SK-N-SH (cell line): ENCODE measurements at regions not wholly inside any gene's neighbourhood (a gene's known extent, or its start where the extent isn't known, plus 50 kb on each side); places are given as distances from the start of the nearest gene placed in this dataset.

Source experiments
- CTCF ChIA-PET: fragments of 300-600, 350-600 bp; formaldehyde crosslinking; extraction: SDS; loops from one replicate; lab custom pipeline; 2021; lab: Yijun Ruan, JAX
- POLR2A ChIA-PET: fragments of 350-600 bp; sonication (Branson Sonifier 250); formaldehyde crosslinking; extraction: SDS; loops from one replicate; lab custom pipeline; 2020; ENCODE audit warnings: antibody characterized with exemption, inconsistent platforms; lab: Yijun Ruan, JAX
- DNase-seq: peaks from one replicate; pipeline ENCODE4 v3.0.0; 2012
- H2AFZ ChIP-seq: fragments of 200-600 bp; sonication (generic); 2 replicates; pipeline ENCODE4 v1.8.1; 2016; ENCODE audit warnings: antibody characterized with exemption, mild to moderate bottlenecking, low read depth
- H3F3A ChIP-seq: fragments of 200-600 bp; sonication (generic); replicated peaks from 2 replicates; pipeline ENCODE3; 2016; ENCODE audit warnings: antibody characterized with exemption, mild to moderate bottlenecking; ENCODE audit not compliant: insufficient read depth
- H3K27ac ChIP-seq, 2 experiments: fragments of 200-500 bp in 1 of 2; fragments of 200-600 bp in 1 of 2; sonication (Bioruptor generic) in 1 of 2; sonication (generic), shearing (Covaris generic) in 1 of 2; 2 replicates each; pipeline versions ENCODE4 v1.5.1 to v1.6.1; 2014 to 2016; ENCODE audit warnings: low read depth in 2 of 2, inconsistent platforms in 1 of 2, low read length in 1 of 2, mild to moderate bottlenecking in 1 of 2, mixed read lengths in 1 of 2
- H3K27me3 ChIP-seq: fragments of 200-600 bp; sonication (generic), shearing (Covaris generic); 2 replicates; pipeline ENCODE4 v1.6.1; 2016; ENCODE audit warnings: mixed run types; ENCODE audit not compliant: insufficient read depth
- H3K36me3 ChIP-seq, 2 experiments: fragments of 200-500 bp in 1 of 2; fragments of 200-600 bp in 1 of 2; sonication (Bioruptor generic) in 1 of 2; sonication (generic) in 1 of 2; replicated peaks in 1 of 2; 2 replicates each; pipeline versions ENCODE3 to v1.5.1; 2014 to 2016; ENCODE audit warnings: low read length in 1 of 2, mild to moderate bottlenecking in 1 of 2; ENCODE audit not compliant: insufficient read depth in 2 of 2, control insufficient read depth in 1 of 2
- H3K4me1 ChIP-seq, 2 experiments: fragments of 200-500 bp in 1 of 2; fragments of 200-600 bp in 1 of 2; sonication (Bioruptor generic) in 1 of 2; sonication (generic), shearing (Covaris generic) in 1 of 2; 2 replicates each; pipeline versions ENCODE4 v1.5.1 to v1.6.1; 2014 to 2016; ENCODE audit warnings: low read depth in 1 of 2, low read length in 1 of 2, mixed run types in 1 of 2; ENCODE audit not compliant: insufficient read depth in 2 of 2, control insufficient read depth in 1 of 2
- H3K4me2 ChIP-seq: fragments of 200-600 bp; sonication (generic), shearing (Covaris generic); 2 replicates; pipeline ENCODE4 v1.6.1; 2017; ENCODE audit warnings: mixed run types
- H3K4me3 ChIP-seq, 2 experiments: fragments of 200-500 bp in 1 of 2; fragments of 200-600 bp in 1 of 2; sonication (Bioruptor generic) in 1 of 2; sonication (generic), shearing (Covaris generic) in 1 of 2; 2 replicates each; pipeline versions ENCODE4 v1.5.1 to v1.8.1; 2014 to 2016; ENCODE audit warnings: low read depth in 2 of 2, inconsistent platforms in 1 of 2, low read length in 1 of 2, mild to moderate bottlenecking in 1 of 2, mixed read lengths in 1 of 2, moderate library complexity in 1 of 2
- H3K79me2 ChIP-seq: fragments of 200-600 bp; sonication (generic); 2 replicates; pipeline ENCODE4 v1.8.1; 2017; ENCODE audit warnings: mild to moderate bottlenecking; ENCODE audit not compliant: insufficient read depth
- H3K9ac ChIP-seq: fragments of 200-600 bp; sonication (generic); 2 replicates; pipeline ENCODE4 v1.6.1; 2017; ENCODE audit warnings: mixed run types
- H3K9me2 ChIP-seq: fragments of 200-600 bp; sonication (generic); 2 replicates; pipeline ENCODE4 v1.6.1; 2017; ENCODE audit warnings: mixed run types
- H3K9me3 ChIP-seq: fragments of 200-600 bp; sonication (generic); 2 replicates; pipeline ENCODE4 v1.6.1; 2017; ENCODE audit warnings: mixed run types, mild to moderate bottlenecking, moderate library complexity
- H4K20me1 ChIP-seq: fragments of 200-600 bp; sonication (generic); 2 replicates; pipeline ENCODE4 v1.6.1; 2017; ENCODE audit warnings: mild to moderate bottlenecking, mixed run types; ENCODE audit not compliant: insufficient read depth
- CHD2 ChIP-seq: fragments of 150-350 bp; IDR thresholded peaks from 2 replicates; pipeline ENCODE4 v1.6.1; 2018; ENCODE audit warnings: low read length; ENCODE audit not compliant: partially characterized antibody
- ELF1 ChIP-seq: IDR thresholded peaks from 2 replicates; pipeline ENCODE4 v1.4.0; 2012
- EP300 ChIP-seq, 2 experiments: IDR thresholded peaks; 2 replicates each; pipeline versions ENCODE4 v1.4.0 to v1.6.1; 2012; ENCODE audit warnings: borderline replicate concordance in 1 of 2, low read depth in 1 of 2, low read length in 1 of 2
- EZH2phosphoT487 ChIP-seq: fragments of 200-600 bp; sonication (generic); IDR thresholded peaks from 2 replicates; pipeline ENCODE4 v1.6.1; 2017; ENCODE audit warnings: low read depth, mixed run types, mild to moderate bottlenecking, antibody characterized with exemption, moderate library complexity, borderline replicate concordance
- FOSL2 ChIP-seq: IDR thresholded peaks from 2 replicates; pipeline ENCODE4 v1.4.0; 2012; ENCODE audit warnings: low read depth, mild to moderate bottlenecking, moderate library complexity, borderline replicate concordance
- FOXJ3 ChIP-seq: sonication (generic); formaldehyde crosslinking; IDR thresholded peaks from 2 replicates; pipeline ENCODE4 v1.5.1; 2020; ENCODE audit warnings: mild to moderate bottlenecking, missing genetic modification reagents
- JUND ChIP-seq: IDR thresholded peaks from 2 replicates; pipeline ENCODE4 v1.4.0; 2012
- MXI1 ChIP-seq: IDR thresholded peaks from 2 replicates; pipeline ENCODE4 v1.6.1; 2012; ENCODE audit warnings: mild to moderate bottlenecking, low read depth, low read length, improper control_type of control experiment
- NRF1 ChIP-seq: IDR thresholded peaks from 2 replicates; pipeline ENCODE4 v1.6.1; 2012; ENCODE audit warnings: low read depth, mild to moderate bottlenecking, low read length
- POLR2AphosphoS5 ChIP-seq: IDR thresholded peaks from 2 replicates; pipeline ENCODE4 v1.6.1; 2012; ENCODE audit warnings: low read depth, low read length
- TAF1 ChIP-seq: IDR thresholded peaks from 2 replicates; pipeline ENCODE4 v1.6.1; 2012; ENCODE audit warnings: low read depth, mild to moderate bottlenecking, low read length, moderate library complexity, borderline replicate concordance
- TEAD4 ChIP-seq: IDR thresholded peaks from 2 replicates; pipeline ENCODE4 v1.4.0; 2012; ENCODE audit warnings: mild to moderate bottlenecking, borderline replicate concordance; ENCODE audit not compliant: insufficient read depth
- YY1 ChIP-seq: IDR thresholded peaks from 2 replicates; pipeline ENCODE4 v1.4.0; 2012; ENCODE audit warnings: low read depth, mild to moderate bottlenecking
- WGBS: methylation state at CpG from one replicate; pipeline ENCODE4 v1.1.6; 2017; ENCODE audit warnings: low lambda C conversion rate; 5-methylcytosine and 5-hydroxymethylcytosine counted together
- TF ChIP-seq, protein P1 (sequence below): fragments of 200-600 bp; sonication (generic); IDR thresholded peaks from 2 replicates; pipeline ENCODE4 v1.6.1; 2017; ENCODE audit warnings: antibody characterized with exemption, mild to moderate bottlenecking, moderate library complexity
- TF ChIP-seq, protein P2 (sequence below): fragments of 150-350 bp; IDR thresholded peaks from 2 replicates; pipeline ENCODE4 v1.6.1; 2016; ENCODE audit warnings: mild to moderate bottlenecking, low read depth, low read length
- TF ChIP-seq, protein P3 (sequence below): IDR thresholded peaks from 2 replicates; pipeline ENCODE4 v1.4.0; 2012; ENCODE audit warnings: low read depth, borderline replicate concordance
- TF ChIP-seq, protein P4 (sequence below): IDR thresholded peaks from 2 replicates; pipeline ENCODE4 v1.4.0; 2012; ENCODE audit warnings: low read depth, borderline replicate concordance

DNA sequence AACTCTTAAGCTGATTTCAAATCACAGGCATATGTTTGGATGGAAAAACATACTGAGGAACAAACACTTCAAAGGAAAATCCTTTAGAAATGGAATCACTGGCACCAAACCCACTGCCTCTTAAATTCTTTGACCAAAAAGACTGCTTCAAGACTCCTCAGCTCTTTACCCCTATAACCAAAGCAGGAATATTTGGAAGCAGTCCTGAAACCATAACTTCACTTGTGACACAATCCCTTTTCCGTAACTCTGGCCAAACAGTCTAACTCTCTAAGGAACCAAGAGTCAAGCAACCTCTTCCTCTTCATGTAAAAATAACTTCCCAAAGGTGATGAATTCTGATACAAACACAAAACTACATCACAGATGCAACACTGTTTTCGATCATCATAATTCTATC lies 104.3 kb downstream of the MTERF1 start:
- WGBS = 31% methylated on average over 2 of the region's 2 CpGs
- Histone ChIP-seq H3K9me2 (no peaks in the 10 kb centered on the region), H3K27ac (no peak overlapping the region), H3K27me3 (no peaks in the 10 kb centered on the region), H3K9ac (no peak overlapping the region), H3K4me3 (no peak overlapping the region), H3K9me3 (no peaks in the 10 kb centered on the region), H4K20me1 (no peaks in the 10 kb centered on the region), H3K79me2 (no peaks in the 10 kb centered on the region), H3K36me3 (no peaks in the 10 kb centered on the region), H3K4me2 (no peak overlapping the region), H2AFZ (no peak overlapping the region), H3K4me1 (no peaks in the 10 kb centered on the region; a peak in 1 of 4 replicates), H3F3A (no peaks in the 10 kb centered on the region)
- no peak for DNase-seq
- POLR2A ChIA-PET = no interaction called here
- CTCF ChIA-PET = interaction anchor here (1.5 to 1.7 kb wide), 2 partner anchors 8 to 693 kb away, joined by 5 to 6 read pairs; no protein-coding TSS in a partner anchor
- TF ChIP-seq ELF1 = no peak
- TF ChIP-seq POLR2AphosphoS5 = no peak
- TF ChIP-seq FOSL2 = no peak
- TF ChIP-seq CHD2 = no peak
- TF ChIP-seq TAF1 = no peak
- TF ChIP-seq, protein P1, sequence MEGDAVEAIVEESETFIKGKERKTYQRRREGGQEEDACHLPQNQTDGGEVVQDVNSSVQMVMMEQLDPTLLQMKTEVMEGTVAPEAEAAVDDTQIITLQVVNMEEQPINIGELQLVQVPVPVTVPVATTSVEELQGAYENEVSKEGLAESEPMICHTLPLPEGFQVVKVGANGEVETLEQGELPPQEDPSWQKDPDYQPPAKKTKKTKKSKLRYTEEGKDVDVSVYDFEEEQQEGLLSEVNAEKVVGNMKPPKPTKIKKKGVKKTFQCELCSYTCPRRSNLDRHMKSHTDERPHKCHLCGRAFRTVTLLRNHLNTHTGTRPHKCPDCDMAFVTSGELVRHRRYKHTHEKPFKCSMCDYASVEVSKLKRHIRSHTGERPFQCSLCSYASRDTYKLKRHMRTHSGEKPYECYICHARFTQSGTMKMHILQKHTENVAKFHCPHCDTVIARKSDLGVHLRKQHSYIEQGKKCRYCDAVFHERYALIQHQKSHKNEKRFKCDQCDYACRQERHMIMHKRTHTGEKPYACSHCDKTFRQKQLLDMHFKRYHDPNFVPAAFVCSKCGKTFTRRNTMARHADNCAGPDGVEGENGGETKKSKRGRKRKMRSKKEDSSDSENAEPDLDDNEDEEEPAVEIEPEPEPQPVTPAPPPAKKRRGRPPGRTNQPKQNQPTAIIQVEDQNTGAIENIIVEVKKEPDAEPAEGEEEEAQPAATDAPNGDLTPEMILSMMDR = no peak
- TF ChIP-seq MXI1 = no peak
- no peak for TF ChIP-seq FOXJ3 (CRISPR knock-in tag)
- no peak for TF ChIP-seq EP300 (IDR thresholded peaks at IDR 0.05; ENCODE audit: borderline replicate concordance in 1 of 2, low read depth in 1 of 2, low read length in 1 of 2)
- TF ChIP-seq, protein P2, sequence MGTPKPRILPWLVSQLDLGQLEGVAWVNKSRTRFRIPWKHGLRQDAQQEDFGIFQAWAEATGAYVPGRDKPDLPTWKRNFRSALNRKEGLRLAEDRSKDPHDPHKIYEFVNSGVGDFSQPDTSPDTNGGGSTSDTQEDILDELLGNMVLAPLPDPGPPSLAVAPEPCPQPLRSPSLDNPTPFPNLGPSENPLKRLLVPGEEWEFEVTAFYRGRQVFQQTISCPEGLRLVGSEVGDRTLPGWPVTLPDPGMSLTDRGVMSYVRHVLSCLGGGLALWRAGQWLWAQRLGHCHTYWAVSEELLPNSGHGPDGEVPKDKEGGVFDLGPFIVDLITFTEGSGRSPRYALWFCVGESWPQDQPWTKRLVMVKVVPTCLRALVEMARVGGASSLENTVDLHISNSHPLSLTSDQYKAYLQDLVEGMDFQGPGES = no peak
- TF ChIP-seq TEAD4 = no peak
- TF ChIP-seq EZH2phosphoT487 = no peak
- TF ChIP-seq, protein P3, sequence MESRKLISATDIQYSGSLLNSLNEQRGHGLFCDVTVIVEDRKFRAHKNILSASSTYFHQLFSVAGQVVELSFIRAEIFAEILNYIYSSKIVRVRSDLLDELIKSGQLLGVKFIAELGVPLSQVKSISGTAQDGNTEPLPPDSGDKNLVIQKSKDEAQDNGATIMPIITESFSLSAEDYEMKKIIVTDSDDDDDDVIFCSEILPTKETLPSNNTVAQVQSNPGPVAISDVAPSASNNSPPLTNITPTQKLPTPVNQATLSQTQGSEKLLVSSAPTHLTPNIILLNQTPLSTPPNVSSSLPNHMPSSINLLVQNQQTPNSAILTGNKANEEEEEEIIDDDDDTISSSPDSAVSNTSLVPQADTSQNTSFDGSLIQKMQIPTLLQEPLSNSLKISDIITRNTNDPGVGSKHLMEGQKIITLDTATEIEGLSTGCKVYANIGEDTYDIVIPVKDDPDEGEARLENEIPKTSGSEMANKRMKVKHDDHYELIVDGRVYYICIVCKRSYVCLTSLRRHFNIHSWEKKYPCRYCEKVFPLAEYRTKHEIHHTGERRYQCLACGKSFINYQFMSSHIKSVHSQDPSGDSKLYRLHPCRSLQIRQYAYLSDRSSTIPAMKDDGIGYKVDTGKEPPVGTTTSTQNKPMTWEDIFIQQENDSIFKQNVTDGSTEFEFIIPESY = no peak
- no peak for TF ChIP-seq YY1
- TF ChIP-seq, protein P4, sequence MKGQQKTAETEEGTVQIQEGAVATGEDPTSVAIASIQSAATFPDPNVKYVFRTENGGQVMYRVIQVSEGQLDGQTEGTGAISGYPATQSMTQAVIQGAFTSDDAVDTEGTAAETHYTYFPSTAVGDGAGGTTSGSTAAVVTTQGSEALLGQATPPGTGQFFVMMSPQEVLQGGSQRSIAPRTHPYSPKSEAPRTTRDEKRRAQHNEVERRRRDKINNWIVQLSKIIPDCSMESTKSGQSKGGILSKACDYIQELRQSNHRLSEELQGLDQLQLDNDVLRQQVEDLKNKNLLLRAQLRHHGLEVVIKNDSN = no peak
- no peak for TF ChIP-seq NRF1
- no peak for TF ChIP-seq JUND
